HepG2 (cell line): ENCODE measurements at regions not wholly inside any gene's neighbourhood (a gene's known extent, or its start where the extent isn't known, plus 50 kb on each side); places are given as distances from the start of the nearest gene placed in this dataset.

Experiments used
- ATAC-seq: fragments of 200-7000 bp; cut with Tn5 transposase; 3 replicates; pipeline ENCODE4 v1.9.1; 2020; ENCODE audit warnings: mild to moderate bottlenecking, moderate library complexity
- BruUV-seq: library from RNA; stranded (reverse); fragments of 400-500 nt; replicated peaks from 2 replicates; lab custom pipeline; 2021; lab: Mats Ljungman, UMichigan
- CTCF ChIA-PET: fragments of 300-600 bp; formaldehyde crosslinking; extraction: SDS; loops from one replicate; lab custom pipeline; 2021; ENCODE audit warnings: low total read pairs, inconsistent platforms, low intra/inter-chr PET ratio; lab: Yijun Ruan, JAX
- POLR2A ChIA-PET: fragments of 350-600 bp; sonication (Branson Sonifier 250); formaldehyde crosslinking; loops from one replicate; lab custom pipeline; 2020; ENCODE audit warnings: antibody characterized with exemption, inconsistent platforms; lab: Yijun Ruan, JAX
- DNase-seq: peaks from one replicate; pipeline ENCODE4 v3.0.0-alpha.2; 2015; ENCODE audit warnings: low spot score
- FAIRE-seq: peaks from 3 replicates; lab custom pipeline; 2011; peaks lifted over from hg19 to GRCh38; lab: Jason Lieb, UNC
- H2AFZ ChIP-seq: one replicate; pipeline ENCODE4 v1.6.1; 2011; ENCODE audit warnings: low read length, inconsistent platforms
- H3K27ac ChIP-seq: fragments of 300-600 bp; 3 replicates; pipeline ENCODE4 v1.8.0; 2011; ENCODE audit warnings: mixed run types, mild to moderate bottlenecking, mixed read lengths, low read length, inconsistent platforms; ENCODE audit not compliant: insufficient read depth; ENCODE audit errors: extremely low read length
- H3K27me3 ChIP-seq, 2 experiments: fragments of 200-600 bp in 1 of 2; 2 replicates in 1 of 2; 3 replicates in 1 of 2; pipeline versions ENCODE4 v1.6.0 to v1.8.0; 2011; ENCODE audit warnings: low read length in 2 of 2, mild to moderate bottlenecking in 2 of 2, moderate library complexity in 2 of 2, inconsistent platforms in 1 of 2; ENCODE audit not compliant: insufficient read depth in 2 of 2, control insufficient read depth in 1 of 2
- H3K36me3 ChIP-seq, 2 experiments: fragments of 200-600 bp in 1 of 2; replicated peaks in 1 of 2; 2 replicates in 1 of 2; 3 replicates in 1 of 2; pipeline versions ENCODE4 v1.5.1 to v1.8.0; 2011; ENCODE audit warnings: low read length in 2 of 2, inconsistent platforms in 1 of 2; ENCODE audit not compliant: insufficient read depth in 2 of 2, control insufficient read depth in 1 of 2
- H3K4me1 ChIP-seq: 2 replicates; pipeline ENCODE4 v1.5.1; 2012; ENCODE audit warnings: low read length, inconsistent platforms; ENCODE audit not compliant: insufficient read depth
- H3K4me2 ChIP-seq: 2 replicates; pipeline ENCODE4 v1.6.0; 2011; ENCODE audit warnings: low read depth, low read length, inconsistent platforms
- H3K4me3 ChIP-seq, 3 experiments: fragments of 200-600 bp in 1 of 3; sonication (generic), shearing (Covaris generic) in 1 of 3; replicated peaks in 1 of 3; 2 replicates each; pipeline ENCODE4 v1.5.1; 2011 to 2016; ENCODE audit warnings: low read length in 3 of 3, inconsistent platforms in 2 of 3, low read depth in 2 of 3, mild to moderate bottlenecking in 2 of 3, control low read depth in 1 of 3, mixed read lengths in 1 of 3; ENCODE audit not compliant: insufficient read depth in 1 of 3
- H3K79me2 ChIP-seq: one replicate; pipeline ENCODE4 v1.6.1; 2011; ENCODE audit warnings: low read length, inconsistent platforms; ENCODE audit not compliant: insufficient read depth
- H3K9ac ChIP-seq: 2 replicates; pipeline ENCODE4 v1.6.0; 2011; ENCODE audit warnings: mild to moderate bottlenecking, low read depth, low read length, inconsistent platforms; ENCODE audit not compliant: insufficient read depth
- H3K9me3 ChIP-seq: 2 replicates; pipeline ENCODE4 v1.5.1; 2012; ENCODE audit warnings: mild to moderate bottlenecking, low read length
- H4K20me1 ChIP-seq: 2 replicates; pipeline ENCODE4 v1.6.0; 2011; ENCODE audit warnings: inconsistent platforms, mild to moderate bottlenecking, low read length, moderate library complexity; ENCODE audit not compliant: insufficient read depth
- HNRNPLL ChIP-seq: fragments of 200-400 bp; formaldehyde crosslinking; IDR thresholded peaks from 2 replicates; pipeline ENCODE4 v1.6.1; 2017; ENCODE audit warnings: mild to moderate bottlenecking, low read depth, low read length; ENCODE audit not compliant: poor library complexity, severe bottlenecking
- MYPOP ChIP-seq: sonication (generic); formaldehyde crosslinking; IDR thresholded peaks from 2 replicates; pipeline ENCODE4 v1.8.1; 2023; ENCODE audit warnings: mild to moderate bottlenecking, moderate library complexity, missing genetic modification reagents
- RAD21 ChIP-seq: fragments of 450-650 bp; formaldehyde crosslinking; IDR thresholded peaks from 2 replicates; pipeline ENCODE4 v1.5.0; 2020; ENCODE audit warnings: mild to moderate bottlenecking
- SAFB2 ChIP-seq: sonication (generic); formaldehyde crosslinking; IDR thresholded peaks from 2 replicates; pipeline ENCODE4 v1.5.1; 2020; ENCODE audit warnings: missing genetic modification reagents, low read depth, mild to moderate bottlenecking, borderline replicate concordance
- SIX1 ChIP-seq: sonication (generic); formaldehyde crosslinking; IDR thresholded peaks from 2 replicates; pipeline ENCODE4 v1.4.0; 2020; ENCODE audit warnings: missing genetic modification reagents, borderline replicate concordance
- SMC3 ChIP-seq: IDR thresholded peaks from 2 replicates; pipeline ENCODE4 v1.6.1; 2011; ENCODE audit warnings: low read length, improper control_type of control experiment
- SRY ChIP-seq: sonication (generic); formaldehyde crosslinking; IDR thresholded peaks from 2 replicates; pipeline ENCODE4 v1.8.0; 2022; ENCODE audit warnings: mild to moderate bottlenecking, missing genetic modification reagents
- ZBTB43 ChIP-seq: sonication (generic); formaldehyde crosslinking; conservative IDR thresholded peaks from 2 replicates; pipeline ENCODE4 v1.4.0; 2020; ENCODE audit warnings: missing genetic modification reagents
- ZNF318 ChIP-seq: sonication (generic); formaldehyde crosslinking; IDR thresholded peaks from 2 replicates; pipeline ENCODE4 v1.4.0; 2020; ENCODE audit warnings: mild to moderate bottlenecking, missing genetic modification reagents
- ZNF432 ChIP-seq: sonication (generic); formaldehyde crosslinking; IDR thresholded peaks from 2 replicates; pipeline ENCODE4 v1.5.0; 2020; ENCODE audit warnings: missing genetic modification reagents, mild to moderate bottlenecking, borderline replicate concordance
- ZSCAN12 ChIP-seq: sonication (generic); formaldehyde crosslinking; IDR thresholded peaks from 2 replicates; pipeline ENCODE4 v1.9.0; 2021; ENCODE audit warnings: mild to moderate bottlenecking, missing genetic modification reagents
- WGBS: methylation state at CpG from one replicate; pipeline ENCODE4 v1.1.6; 2017; ENCODE audit warnings: low lambda C conversion rate; 5-methylcytosine and 5-hydroxymethylcytosine counted together
- in situ Hi-C: cut with HindIII; loops from 2 replicates; pipeline ENCODE4 v1.10.0; 2017; ENCODE audit warnings: low pct_unique_long_range_greater_than_20kb; ENCODE audit not compliant: extremely low pct_ligation_motif_present
- intact Hi-C: fragments of 100-400 bp; cut with micrococcal nuclease; formaldehyde crosslinking; loops from one replicate; pipeline ENCODE4 v1.10.0; 2022; ENCODE audit not compliant: unreplicated experiment

- Histone ChIP-seq H3K27ac (no peak overlapping the region), H3K4me3 (no peak overlapping the region), H3K79me2 (no peaks in the 10 kb centered on the region), H4K20me1 (no peaks in the 10 kb centered on the region), H3K36me3 (no peaks in the 10 kb centered on the region), H2AFZ (no peak overlapping the region), H3K9me3 (no peaks in the 10 kb centered on the region)
- CTCF ChIA-PET: no interaction called here
- in situ Hi-C loops (no loop called here), intact Hi-C loops (loop anchor here (5.0 kb wide), 1 partner anchor 186 kb away; no protein-coding TSS in a partner anchor)
- FAIRE-seq: no peak
- WGBS: 31% methylated on average over 5 of the region's 5 CpGs
- no peak for TF ChIP-seq ZSCAN12 (CRISPR knock-in tag)
- TF ChIP-seq ZNF432: no peak
- no peak for TF ChIP-seq ZBTB43
- no peak for TF ChIP-seq SRY (CRISPR knock-in tag)
- TF ChIP-seq SAFB2 (CRISPR knock-in tag): no peak
- TF ChIP-seq SIX1: no peak
- no peak for TF ChIP-seq ZNF318
- no peak for TF ChIP-seq MYPOP
- no peak for TF ChIP-seq SMC3
- TF ChIP-seq HNRNPLL: no peak
- no peak for TF ChIP-seq RAD21
- TF ChIP-seq, all 625 proteins: peak for 0
- POLR2A ChIA-PET: no interaction called here
- no peak overlapping the region for H3K4me2 ChIP-seq
- no peaks in the 10 kb centered on the region for H3K4me1 ChIP-seq
- BruUV-seq: no TSS peak
- DNase-seq (no peak), ATAC-seq (no peak)
- H3K27me3 ChIP-seq: no peaks in the 10 kb centered on the region
- no peak overlapping the region for H3K9ac ChIP-seq
Observed at GRCh38 chr5:72746736-72747135, 69.7 kb upstream of the TNPO1 start.
